Stimulated activated CD8-positive, alpha-beta memory T cell treated with anti-CD3 and anti-CD28 coated beads, Interleukin-2, amount 100 ng/mL, for 1 hour (primary cell): ENCODE measurements at regions not wholly inside any gene's neighbourhood (a gene's known extent, or its start where the extent isn't known, plus 50 kb on each side); places are given as distances from the start of the nearest gene placed in this dataset.
"Not testable (repeated sequence)": the region's sequence is repeated elsewhere in the genome, so short reads cannot be mapped to it uniquely, and the experiment has no call there.

Source experiments
- DNase-seq, 2 donors: peaks; one replicate each; pipeline ENCODE4 v3.0.0-alpha.2; 2020; ENCODE audit warnings: low read depth in 2 of 2

GRCh38 chr2:64918220-64918886 lies 70.8 kb upstream of the SLC1A4 start:
- DNase-seq = no peak

- DNase-seq = no peak
These were observed 69.9 kb upstream of the SLC1A4 start for GRCh38 chr2:64919261-64919660.

- DNase-seq = no peak
These were observed 66.5 kb upstream of the SLC1A4 start for GRCh38 chr2:64922482-64923384.

- no peak for DNase-seq
These were observed 65.9 kb upstream of the SLC1A4 start for GRCh38 chr2:64923385-64923710.

- no peak for DNase-seq
These were observed 64.8 kb upstream of the SLC1A4 start for GRCh38 chr2:64924170-64924934.

GRCh38 chr2:64925930-64926722 lies 63.1 kb upstream of the SLC1A4 start:
- DNase-seq = not testable (repeated sequence)

- no peak for DNase-seq
These were observed 60.4 kb upstream of the SLC1A4 start for GRCh38 chr2:64928813-64929212.

- DNase-seq = no peak
These were observed 59.9 kb upstream of the SLC1A4 start for GRCh38 chr2:64929333-64929732.

- DNase-seq = no peak
These were observed 58.9 kb upstream of the SLC1A4 start for GRCh38 chr2:64930258-64930671.

- no peak for DNase-seq
These were observed 57.7 kb upstream of the SLC1A4 start for GRCh38 chr2:64931246-64932115.

GRCh38 chr2:64932116-64932370 lies 57.2 kb upstream of the SLC1A4 start:
- no peak for DNase-seq

GRCh38 chr2:64932371-64933216 lies 56.6 kb upstream of the SLC1A4 start:
- DNase-seq = no peak

GRCh38 chr2:64934530-64934929 lies 54.7 kb upstream of the SLC1A4 start:
- DNase-seq = no peak

- no peak for DNase-seq
These were observed 52.4 kb upstream of the SLC1A4 start for GRCh38 chr2:64936809-64937208.

- not testable (repeated sequence) for DNase-seq
These were observed 51.9 kb upstream of the SLC1A4 start for GRCh38 chr2:64937314-64937686.

GRCh38 chr2:64937687-64938491 lies 51.3 kb upstream of the SLC1A4 start:
- no peak for DNase-seq

- DNase-seq = no peak
These were observed 50.5 kb upstream of the SLC1A4 start for GRCh38 chr2:64938607-64939285.

- no peak for DNase-seq
These were observed 49.8 kb upstream of the SLC1A4 start for GRCh38 chr2:64939332-64939917.
